ENCODE measurements at regions not wholly inside any gene's neighbourhood (a gene's known extent, or its start where the extent isn't known, plus 50 kb on each side); places are given as distances from the start of the nearest gene placed in this dataset.
"Not testable (repeated sequence)": the region's sequence is repeated elsewhere in the genome, so short reads cannot be mapped to it uniquely, and the experiment has no call there.

DNA sequence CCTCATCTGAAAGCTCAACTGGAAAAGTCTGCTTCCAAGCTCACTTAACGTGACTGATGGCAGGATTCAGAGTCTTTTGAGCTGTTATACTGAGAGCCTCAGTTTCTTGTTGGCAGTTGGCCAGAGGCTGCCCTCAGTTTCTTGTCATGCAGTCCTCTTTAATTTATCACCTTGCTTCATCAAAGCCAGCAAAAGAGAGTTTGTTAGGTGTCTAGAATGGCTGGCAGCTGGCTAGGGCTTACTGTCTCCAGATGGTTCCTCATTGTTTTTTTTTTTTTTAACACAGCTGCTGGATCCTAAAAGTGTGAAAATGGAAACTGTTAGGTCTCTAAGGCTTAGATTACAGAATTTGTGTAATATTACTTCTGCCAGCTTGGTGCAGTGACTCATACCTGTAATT lies 310.6 kb downstream of the PDCD6IP start:
- TF ChIP-seq POLR2A (IDR thresholded peaks at IDR 0.05; ENCODE audit: low read length) (no peak), GATA1 (IDR thresholded peaks at IDR 0.05; ENCODE audit: low read depth, low read length) (no peak)
- DNase-seq: no peak

- TF ChIP-seq POLR2A (IDR thresholded peaks at IDR 0.05; ENCODE audit: low read length) (no peak), GATA1 (IDR thresholded peaks at IDR 0.05; ENCODE audit: low read depth, low read length) (no peak)
- DNase-seq: no peak
These were observed 311.4 kb downstream of the PDCD6IP start for GRCh38 chr3:34109846-34110245.

DNA sequence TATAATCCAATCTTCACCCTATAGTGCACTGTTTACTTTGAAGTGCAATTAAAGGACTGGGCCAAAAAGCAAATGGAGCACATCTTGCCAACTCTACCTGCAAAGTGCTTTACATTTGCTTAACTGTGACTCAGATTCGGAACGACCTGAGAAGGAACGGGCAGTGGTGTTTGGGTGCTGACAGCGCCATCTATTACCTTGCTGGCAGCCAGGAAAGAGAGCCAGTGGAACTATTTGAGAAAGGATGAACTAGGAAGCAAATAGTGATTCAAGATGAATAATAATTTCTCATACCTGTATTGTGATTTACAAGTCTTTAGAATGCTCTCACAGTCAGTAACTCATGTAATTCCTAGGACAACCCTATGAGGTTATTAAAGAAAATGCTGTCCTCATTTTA lies 312.9 kb downstream of the PDCD6IP start:
- no peak for DNase-seq
- TF ChIP-seq GATA1 (IDR thresholded peaks at IDR 0.05; ENCODE audit: low read depth, low read length) (no peak), POLR2A (IDR thresholded peaks at IDR 0.05; ENCODE audit: low read length) (no peak)

- DNase-seq: not testable (repeated sequence)
These were observed 313.8 kb downstream of the PDCD6IP start for GRCh38 chr3:34112261-34112660.

DNA sequence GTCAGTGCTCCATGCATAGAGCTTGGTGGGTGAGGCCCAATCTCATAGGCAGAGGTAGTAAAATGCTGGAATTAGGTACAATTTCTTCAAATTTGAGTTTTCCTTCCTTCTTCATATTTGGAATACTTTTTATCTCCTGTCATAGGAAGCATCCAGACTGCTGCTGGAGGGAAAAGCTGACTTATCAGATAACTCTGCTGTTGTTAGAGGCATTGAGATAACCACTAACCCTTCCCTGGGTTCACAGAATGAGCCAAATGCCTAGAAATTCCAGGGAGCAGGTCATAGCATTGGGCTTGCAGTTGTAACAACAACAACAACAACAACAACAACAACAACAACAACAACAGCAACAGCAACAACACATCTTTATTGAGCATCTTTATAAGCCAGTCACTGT lies 332.7 kb downstream of the PDCD6IP start:
- DNase-seq: no peak
- TF ChIP-seq POLR2A (IDR thresholded peaks at IDR 0.05; ENCODE audit: low read length): no peak
- TF ChIP-seq GATA1 (IDR thresholded peaks at IDR 0.05; ENCODE audit: low read depth, low read length): no peak

DNA sequence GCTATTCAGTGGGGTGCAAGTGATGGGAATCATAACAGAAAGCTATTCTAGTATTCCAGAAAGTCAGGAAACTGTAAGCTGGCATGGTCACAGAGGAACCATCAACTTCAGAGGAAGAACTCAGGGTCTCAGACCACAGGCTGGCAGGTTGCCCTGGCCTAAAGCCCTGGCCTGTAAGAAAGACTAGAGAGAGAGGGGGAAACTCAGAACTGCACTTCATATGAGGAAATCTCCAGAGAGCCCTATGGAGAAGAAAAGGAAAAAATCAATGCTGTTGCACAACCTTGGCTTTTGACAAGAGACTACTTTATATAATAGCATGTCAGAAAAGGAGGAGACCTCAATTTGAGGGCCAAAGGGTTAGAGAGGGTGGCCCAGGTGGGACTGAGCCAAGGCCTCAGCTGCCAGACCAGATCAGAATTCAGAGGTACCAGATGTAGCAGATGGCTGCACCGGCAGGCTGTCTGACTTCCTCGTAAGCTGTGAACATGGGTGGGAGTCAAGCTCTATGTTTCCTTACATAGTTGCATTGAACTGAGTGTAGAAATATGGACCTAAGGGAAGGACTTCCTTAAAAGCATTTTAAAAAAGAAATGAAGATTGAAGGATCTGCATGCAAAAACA lies 333.8 kb downstream of the PDCD6IP start:
- TF ChIP-seq GATA1 (IDR thresholded peaks at IDR 0.05; ENCODE audit: low read depth, low read length) (no peak), POLR2A (IDR thresholded peaks at IDR 0.05; ENCODE audit: low read length) (no peak)
- no peak for DNase-seq

DNA sequence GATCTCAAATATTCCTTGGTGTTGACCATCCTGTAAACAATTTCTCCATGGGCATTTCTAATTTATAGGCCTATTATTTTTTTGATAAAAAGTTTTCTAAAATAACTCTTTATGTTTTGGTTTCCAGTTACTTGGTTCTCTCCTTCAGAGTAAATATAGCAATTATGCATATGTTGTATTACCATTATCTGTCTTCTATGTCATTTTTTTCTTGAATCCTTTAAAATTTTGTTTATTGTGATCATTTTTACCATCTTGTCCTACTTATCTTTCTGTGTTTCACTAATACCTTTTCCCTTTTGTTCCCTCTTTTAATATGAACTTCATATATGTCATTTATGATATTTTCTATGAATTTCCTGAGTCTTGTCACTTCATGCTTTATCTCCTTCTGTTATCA lies 341.1 kb downstream of the PDCD6IP start:
- DNase-seq: no peak
- no peak for TF ChIP-seq POLR2A (IDR thresholded peaks at IDR 0.05; ENCODE audit: low read length)
- TF ChIP-seq GATA1 (IDR thresholded peaks at IDR 0.05; ENCODE audit: low read depth, low read length): no peak

GRCh38 chr3:34140616-34141015 lies 342.2 kb downstream of the PDCD6IP start:
- no peak for DNase-seq
- TF ChIP-seq GATA1 (IDR thresholded peaks at IDR 0.05; ENCODE audit: low read depth, low read length): no peak
- no peak for TF ChIP-seq POLR2A (IDR thresholded peaks at IDR 0.05; ENCODE audit: low read length)

DNA sequence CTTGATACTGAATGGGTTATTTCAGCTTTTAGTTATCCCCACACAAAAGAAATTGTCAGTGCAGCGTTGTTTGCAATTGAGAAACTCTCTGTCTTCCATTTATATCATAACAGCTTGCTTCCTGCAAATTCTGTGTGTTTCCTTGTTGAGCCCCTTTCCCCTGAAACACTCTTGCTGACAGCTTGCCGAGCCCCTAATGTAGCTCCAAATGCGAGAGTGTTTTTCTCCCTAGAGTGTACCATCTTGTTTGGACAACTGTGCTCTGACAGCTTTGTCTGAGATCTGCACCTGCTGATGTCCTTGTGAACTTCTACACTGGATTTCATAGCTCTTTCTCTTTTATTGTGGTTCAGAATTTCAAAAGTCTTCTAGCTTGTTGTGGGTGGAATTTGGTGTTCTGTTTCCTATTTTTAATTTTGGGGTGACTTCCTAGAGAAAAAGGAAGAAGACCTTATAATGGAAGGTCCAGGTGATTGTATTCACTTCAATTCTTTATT lies 343.5 kb downstream of the PDCD6IP start:
- DNase-seq: no peak
- no peak for TF ChIP-seq GATA1 (IDR thresholded peaks at IDR 0.05; ENCODE audit: low read depth, low read length)
- no peak for TF ChIP-seq POLR2A (IDR thresholded peaks at IDR 0.05; ENCODE audit: low read length)

GRCh38 chr3:34145796-34146195 lies 347.4 kb downstream of the PDCD6IP start:
- TF ChIP-seq POLR2A (IDR thresholded peaks at IDR 0.05; ENCODE audit: low read length) (no peak), GATA1 (IDR thresholded peaks at IDR 0.05; ENCODE audit: low read depth, low read length) (no peak)
- no peak for DNase-seq

DNA sequence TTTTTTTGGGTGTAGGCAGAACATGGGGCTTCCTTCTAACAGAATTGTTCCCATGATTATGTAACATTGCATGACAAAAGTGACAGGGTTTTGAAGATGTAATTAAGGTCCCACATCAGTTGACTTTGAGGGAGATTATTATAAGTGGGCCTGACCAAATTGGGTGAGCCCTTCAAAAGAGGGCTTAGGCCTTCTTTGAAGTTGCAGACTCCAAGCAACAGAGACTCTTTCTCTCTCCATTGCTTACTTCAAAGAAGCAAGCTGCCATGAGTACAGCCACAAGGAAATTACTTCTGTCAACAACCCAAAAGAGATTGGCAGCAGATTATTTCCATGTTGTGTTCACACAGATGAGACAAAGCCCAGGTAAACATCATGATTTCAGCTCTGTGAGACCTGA lies 348.2 kb downstream of the PDCD6IP start:
- no peak for DNase-seq
- TF ChIP-seq POLR2A (IDR thresholded peaks at IDR 0.05; ENCODE audit: low read length): no peak
- TF ChIP-seq GATA1 (IDR thresholded peaks at IDR 0.05; ENCODE audit: low read depth, low read length): no peak

DNA sequence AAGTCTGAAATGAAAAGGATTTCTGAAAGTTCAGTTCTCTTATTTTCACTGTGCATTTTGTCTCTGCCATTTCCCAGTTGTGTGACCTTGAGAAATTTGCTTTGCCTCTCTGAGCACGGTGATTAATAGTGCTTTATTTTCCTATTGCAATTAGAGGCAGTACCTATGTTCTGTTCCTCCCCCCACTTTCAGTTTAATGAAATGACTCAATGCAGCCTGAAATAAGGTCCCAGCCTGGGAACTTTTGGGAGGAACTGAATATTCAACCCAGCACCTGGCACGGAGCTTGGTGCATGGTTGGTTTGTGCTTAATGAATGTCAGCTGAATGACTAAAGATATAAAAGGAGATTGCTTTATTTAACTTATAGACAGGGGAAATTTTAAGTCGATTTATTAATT lies 352.6 kb downstream of the PDCD6IP start:
- no peak for DNase-seq
- no peak for TF ChIP-seq POLR2A (IDR thresholded peaks at IDR 0.05; ENCODE audit: low read length)
- TF ChIP-seq GATA1 (IDR thresholded peaks at IDR 0.05; ENCODE audit: low read depth, low read length): no peak

GRCh38 chr3:34152656-34153055 lies 354.2 kb downstream of the PDCD6IP start:
- no peak for DNase-seq
- TF ChIP-seq POLR2A (IDR thresholded peaks at IDR 0.05; ENCODE audit: low read length) (no peak), GATA1 (IDR thresholded peaks at IDR 0.05; ENCODE audit: low read depth, low read length) (no peak)

GRCh38 chr3:34155108-34155507 lies 356.7 kb downstream of the PDCD6IP start:
- DNase-seq: no peak
- no peak for TF ChIP-seq POLR2A (IDR thresholded peaks at IDR 0.05; ENCODE audit: low read length)

DNA sequence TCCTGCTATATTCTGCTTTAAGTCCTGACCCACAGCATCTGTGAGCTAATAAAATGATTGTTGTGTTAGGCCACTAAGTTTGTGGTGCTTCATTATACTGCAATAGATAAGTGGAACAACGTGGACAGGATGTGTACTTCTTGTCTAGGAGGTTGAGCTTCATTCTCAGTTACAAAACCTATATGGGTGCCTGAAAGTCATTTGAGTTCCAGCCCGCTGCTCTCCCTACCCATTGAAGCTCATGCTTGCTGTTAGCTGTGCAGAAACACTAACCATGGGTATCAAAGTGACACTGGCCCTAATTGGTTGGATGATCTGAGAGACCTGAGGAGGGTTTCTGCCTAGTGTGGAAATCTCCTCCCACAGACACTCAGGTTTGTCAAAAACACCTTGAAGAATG lies 357.2 kb downstream of the PDCD6IP start:
- DNase-seq: no peak
- TF ChIP-seq GATA1 (IDR thresholded peaks at IDR 0.05; ENCODE audit: low read depth, low read length): no peak

DNA sequence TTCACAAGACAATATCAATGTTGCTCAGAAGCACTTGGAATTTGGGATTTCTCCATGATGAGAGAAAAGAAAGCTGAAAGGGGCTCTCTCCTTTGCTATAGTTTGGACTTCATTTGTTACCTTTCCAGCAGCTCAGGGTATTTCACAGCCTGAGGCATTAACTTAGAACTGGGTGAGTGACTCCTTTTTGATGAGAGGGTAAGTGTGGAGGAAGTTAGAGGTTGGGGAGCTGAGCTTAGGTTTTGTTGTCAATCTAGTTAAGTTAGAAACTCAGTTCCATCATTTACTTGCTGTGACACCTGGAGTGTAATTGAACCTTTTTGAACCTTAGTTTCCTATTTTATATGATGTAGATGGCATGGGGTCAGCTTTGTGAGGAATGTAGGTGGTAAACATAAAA lies 359.1 kb downstream of the PDCD6IP start:
- no peak for DNase-seq
- TF ChIP-seq POLR2A (IDR thresholded peaks at IDR 0.05; ENCODE audit: low read length): no peak
- no peak for TF ChIP-seq GATA1 (IDR thresholded peaks at IDR 0.05; ENCODE audit: low read depth, low read length)
